ENCODE measurements at regions not wholly inside any gene's neighbourhood (a gene's known extent, or its start where the extent isn't known, plus 50 kb on each side); places are given as distances from the start of the nearest gene placed in this dataset.

DNA sequence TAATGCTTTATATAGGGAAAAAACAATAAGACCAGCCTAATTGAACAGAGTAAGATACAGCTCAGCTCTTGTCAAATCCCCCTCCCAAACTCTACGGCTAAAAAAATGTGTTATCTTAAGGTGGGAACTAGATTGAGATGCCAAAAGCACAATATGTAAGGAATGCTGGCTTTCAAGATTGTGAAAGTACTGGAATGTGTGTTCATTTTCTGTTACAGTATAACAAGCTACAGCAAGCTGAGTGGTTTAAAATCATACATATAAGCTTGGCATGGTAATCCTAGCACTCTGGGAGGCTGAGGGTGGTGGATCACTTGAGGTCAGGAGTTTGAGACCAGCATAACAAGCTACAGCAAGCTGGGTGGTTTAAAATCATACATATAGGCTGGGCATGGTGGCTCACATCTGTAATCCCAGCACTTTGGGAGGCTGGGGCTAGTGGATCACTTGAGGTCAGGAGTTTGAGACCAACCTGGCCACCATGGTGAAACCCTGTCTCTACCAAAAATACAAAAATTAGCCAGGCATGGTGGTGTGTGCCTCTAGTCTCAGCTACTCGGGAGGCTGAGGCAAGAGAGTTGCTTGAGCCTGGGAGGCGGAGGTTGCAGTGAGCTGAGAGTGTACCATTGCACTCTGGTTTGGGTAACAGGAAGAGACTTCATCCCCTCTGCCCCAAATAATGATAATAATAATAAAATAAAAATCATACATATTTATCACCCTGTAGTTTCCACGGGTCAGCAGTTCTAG is 297.7 kb downstream of the DOK5 start:
- TF ChIP-seq EP300 (IDR thresholded peaks at IDR 0.05) (no peak), POLR2AphosphoS5 (IDR thresholded peaks at IDR 0.05) (no peak), POLR2A (IDR thresholded peaks at IDR 0.05) (no peak)
- TF ChIP-seq, protein P1, sequence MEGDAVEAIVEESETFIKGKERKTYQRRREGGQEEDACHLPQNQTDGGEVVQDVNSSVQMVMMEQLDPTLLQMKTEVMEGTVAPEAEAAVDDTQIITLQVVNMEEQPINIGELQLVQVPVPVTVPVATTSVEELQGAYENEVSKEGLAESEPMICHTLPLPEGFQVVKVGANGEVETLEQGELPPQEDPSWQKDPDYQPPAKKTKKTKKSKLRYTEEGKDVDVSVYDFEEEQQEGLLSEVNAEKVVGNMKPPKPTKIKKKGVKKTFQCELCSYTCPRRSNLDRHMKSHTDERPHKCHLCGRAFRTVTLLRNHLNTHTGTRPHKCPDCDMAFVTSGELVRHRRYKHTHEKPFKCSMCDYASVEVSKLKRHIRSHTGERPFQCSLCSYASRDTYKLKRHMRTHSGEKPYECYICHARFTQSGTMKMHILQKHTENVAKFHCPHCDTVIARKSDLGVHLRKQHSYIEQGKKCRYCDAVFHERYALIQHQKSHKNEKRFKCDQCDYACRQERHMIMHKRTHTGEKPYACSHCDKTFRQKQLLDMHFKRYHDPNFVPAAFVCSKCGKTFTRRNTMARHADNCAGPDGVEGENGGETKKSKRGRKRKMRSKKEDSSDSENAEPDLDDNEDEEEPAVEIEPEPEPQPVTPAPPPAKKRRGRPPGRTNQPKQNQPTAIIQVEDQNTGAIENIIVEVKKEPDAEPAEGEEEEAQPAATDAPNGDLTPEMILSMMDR (IDR thresholded peaks at IDR 0.05), result no peak
